ENCODE measurements at regions not wholly inside any gene's neighbourhood (a gene's known extent, or its start where the extent isn't known, plus 50 kb on each side); places are given as distances from the start of the nearest gene placed in this dataset.
"Not testable (repeated sequence)": the region's sequence is repeated elsewhere in the genome, so short reads cannot be mapped to it uniquely, and the experiment has no call there.

GRCh38 chr2:13515254-13515653 is 798.5 kb downstream of the TRIB2 start:
- H3K27ac ChIP-seq = no peak overlapping the region
- no peaks in the 10 kb centered on the region for H3K9me3 ChIP-seq
- no peak overlapping the region for H3K4me3 ChIP-seq
- no peak for TF ChIP-seq POLR2A (IDR thresholded peaks at IDR 0.05)
- TF ChIP-seq EP300 (IDR thresholded peaks at IDR 0.05) = no peak
- TF ChIP-seq, protein P1, sequence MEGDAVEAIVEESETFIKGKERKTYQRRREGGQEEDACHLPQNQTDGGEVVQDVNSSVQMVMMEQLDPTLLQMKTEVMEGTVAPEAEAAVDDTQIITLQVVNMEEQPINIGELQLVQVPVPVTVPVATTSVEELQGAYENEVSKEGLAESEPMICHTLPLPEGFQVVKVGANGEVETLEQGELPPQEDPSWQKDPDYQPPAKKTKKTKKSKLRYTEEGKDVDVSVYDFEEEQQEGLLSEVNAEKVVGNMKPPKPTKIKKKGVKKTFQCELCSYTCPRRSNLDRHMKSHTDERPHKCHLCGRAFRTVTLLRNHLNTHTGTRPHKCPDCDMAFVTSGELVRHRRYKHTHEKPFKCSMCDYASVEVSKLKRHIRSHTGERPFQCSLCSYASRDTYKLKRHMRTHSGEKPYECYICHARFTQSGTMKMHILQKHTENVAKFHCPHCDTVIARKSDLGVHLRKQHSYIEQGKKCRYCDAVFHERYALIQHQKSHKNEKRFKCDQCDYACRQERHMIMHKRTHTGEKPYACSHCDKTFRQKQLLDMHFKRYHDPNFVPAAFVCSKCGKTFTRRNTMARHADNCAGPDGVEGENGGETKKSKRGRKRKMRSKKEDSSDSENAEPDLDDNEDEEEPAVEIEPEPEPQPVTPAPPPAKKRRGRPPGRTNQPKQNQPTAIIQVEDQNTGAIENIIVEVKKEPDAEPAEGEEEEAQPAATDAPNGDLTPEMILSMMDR (IDR thresholded peaks at IDR 0.05) = no peak
- no peaks in the 10 kb centered on the region for H3K4me1 ChIP-seq
- H3K27me3 ChIP-seq = no peaks in the 10 kb centered on the region
- no peaks in the 10 kb centered on the region for H3K36me3 ChIP-seq
- 84 to 88% methylated on average over 3 of the region's 3 CpGs for WGBS, 2 donors
- DNase-seq (ENCODE audit: low spot score in 2 of 2) = no peak

GRCh38 chr2:13522096-13522495 is 805.4 kb downstream of the TRIB2 start:
- no peak for TF ChIP-seq EP300 (IDR thresholded peaks at IDR 0.05)
- TF ChIP-seq, protein P1 (IDR thresholded peaks at IDR 0.05) = no peak
- TF ChIP-seq POLR2A (IDR thresholded peaks at IDR 0.05) = no peak
- WGBS, 2 donors = 84 to 91% methylated on average over 6 of the region's 6 CpGs
- H3K4me3 ChIP-seq = no peak overlapping the region
- H3K27me3 ChIP-seq = no peaks in the 10 kb centered on the region
- H3K4me1 ChIP-seq = no peaks in the 10 kb centered on the region
- H3K27ac ChIP-seq = no peak overlapping the region
- H3K36me3 ChIP-seq = no peaks in the 10 kb centered on the region
- DNase-seq (ENCODE audit: low spot score in 2 of 2) = no peak
- no peaks in the 10 kb centered on the region for H3K9me3 ChIP-seq

DNA sequence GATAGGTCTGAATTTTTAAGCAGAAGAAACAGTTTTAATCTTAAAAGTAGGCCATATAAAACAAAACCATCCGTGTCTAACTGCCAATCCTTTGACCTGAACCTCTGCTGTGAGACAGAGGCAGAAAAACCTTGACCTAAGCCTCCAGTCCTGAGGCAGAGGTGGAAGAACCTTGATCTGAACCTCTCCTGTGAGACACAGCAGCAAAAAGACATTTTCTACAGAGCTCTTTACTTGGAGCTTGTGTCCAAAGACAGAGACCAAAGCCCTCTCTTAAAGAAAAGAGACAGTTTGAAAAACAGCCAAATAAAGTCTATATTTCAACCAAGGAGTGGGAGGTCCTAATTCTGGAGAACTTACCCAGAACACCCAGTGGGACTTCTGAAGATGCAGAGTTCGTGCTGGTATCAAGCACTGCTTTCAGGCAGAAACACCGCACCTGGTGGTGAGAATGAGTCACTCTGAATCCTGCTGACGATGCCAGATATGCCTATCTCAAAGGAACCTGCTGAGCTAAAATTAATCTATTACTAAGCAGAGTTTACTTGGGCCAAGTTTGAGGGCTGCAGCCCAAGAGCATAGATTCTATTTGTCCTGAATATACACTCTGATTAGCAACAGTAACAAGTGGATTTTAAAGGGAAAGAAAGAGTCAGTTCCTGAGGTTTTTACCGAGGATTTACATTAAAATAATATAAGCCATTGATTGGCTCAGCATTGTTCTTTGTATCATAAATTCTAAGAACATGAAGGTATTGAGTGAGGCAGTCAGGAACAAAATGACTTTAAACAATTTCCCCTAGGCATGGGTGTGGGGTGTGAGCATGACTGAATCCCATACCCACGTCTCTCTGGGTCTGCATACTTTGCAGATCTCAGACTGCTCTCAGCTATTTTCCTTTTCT is 806.4 kb downstream of the TRIB2 start:
- DNase-seq (ENCODE audit: low spot score in 2 of 2) = no peak

GRCh38 chr2:13524492-13524891 is 807.8 kb downstream of the TRIB2 start:
- H3K36me3 ChIP-seq = no peaks in the 10 kb centered on the region
- 83% methylated on average over 1 of the region's 1 CpG for WGBS, 2 donors
- H3K4me1 ChIP-seq = no peaks in the 10 kb centered on the region

More for the DNA sequence above, 806.4 kb downstream of the TRIB2 start:
- H3K9me3 ChIP-seq = no peaks in the 10 kb centered on the region
- H3K27me3 ChIP-seq = no peaks in the 10 kb centered on the region
- no peaks in the 10 kb centered on the region for H3K4me1 ChIP-seq
- 37 to 42% methylated on average over 6 of the region's 6 CpGs for WGBS, 2 donors
- TF ChIP-seq, protein P1 (IDR thresholded peaks at IDR 0.05) = no peak
- no peak for TF ChIP-seq EP300 (IDR thresholded peaks at IDR 0.05)
- no peak overlapping the region for H3K4me3 ChIP-seq
- H3K36me3 ChIP-seq = no peaks in the 10 kb centered on the region
- H3K27ac ChIP-seq = no peak overlapping the region

GRCh38 chr2:13531735-13532410 is 815.1 kb downstream of the TRIB2 start:
- not testable (repeated sequence) for H3K27ac ChIP-seq; H3K4me1 ChIP-seq; H3K4me3 ChIP-seq; DNase-seq (ENCODE audit: low spot score in 2 of 2); H3K27me3 ChIP-seq; H3K36me3 ChIP-seq; H3K9me3 ChIP-seq
- WGBS, 2 donors = 84 to 85% methylated on average over 9 of the region's 9 CpGs

More at GRCh38 chr2:13524492-13524891, 807.8 kb downstream of the TRIB2 start:
- no peak overlapping the region for H3K4me3 ChIP-seq
- H3K27ac ChIP-seq = no peak overlapping the region
- DNase-seq (ENCODE audit: low spot score in 2 of 2) = no peak
- TF ChIP-seq POLR2A (IDR thresholded peaks at IDR 0.05) = no peak
- TF ChIP-seq EP300 (IDR thresholded peaks at IDR 0.05) = no peak
- TF ChIP-seq, protein P1 (IDR thresholded peaks at IDR 0.05) = no peak
- H3K9me3 ChIP-seq = no peaks in the 10 kb centered on the region
- H3K27me3 ChIP-seq = no peaks in the 10 kb centered on the region

- H3K27ac ChIP-seq; H3K36me3 ChIP-seq; H3K9me3 ChIP-seq; H3K4me1 ChIP-seq; DNase-seq (ENCODE audit: low spot score in 2 of 2); H3K27me3 ChIP-seq; H3K4me3 ChIP-seq: not testable (repeated sequence)
- 82 to 83% methylated on average over 22 of the region's 22 CpGs for whole genome bisulfite sequencing, 2 donors
Measured at GRCh38 chr2:13532781-13533523, 816.2 kb downstream of the TRIB2 start.

Data from tibial nerve (tissue), 4 donors.